RWPE2 (cell line): ENCODE measurements at regions not wholly inside any gene's neighbourhood (a gene's known extent, or its start where the extent isn't known, plus 50 kb on each side); places are given as distances from the start of the nearest gene placed in this dataset.

Source experiments
- ATAC-seq: fragments of 200-7000 bp; cut with Tn5 transposase; 3 replicates; pipeline ENCODE4 v1.9.1; 2021; ENCODE audit warnings: low read depth
- DNase-seq: peaks from one replicate; pipeline ENCODE4 v3.0.0-alpha.2; 2020; ENCODE audit warnings: low spot score
- H3K27ac ChIP-seq: fragments of 450-650 bp; 2 replicates; pipeline ENCODE4 v1.5.1; 2017; ENCODE audit warnings: mild to moderate bottlenecking; ENCODE audit not compliant: poor library complexity, severe bottlenecking
- H3K27me3 ChIP-seq: fragments of 250-450 bp; sonication (Bioruptor Pico); 2 replicates; pipeline ENCODE4 v1.5.1; 2021; ENCODE audit warnings: mild to moderate bottlenecking, moderate library complexity; ENCODE audit not compliant: insufficient read depth, poor library complexity, severe bottlenecking
- H3K36me3 ChIP-seq: fragments of 250-450 bp; sonication (Bioruptor Pico); 2 replicates; pipeline ENCODE4 v1.5.1; 2020; ENCODE audit warnings: low read depth, mild to moderate bottlenecking, moderate library complexity
- H3K4me1 ChIP-seq: fragments of 250-450 bp; sonication (Bioruptor Pico); 2 replicates; pipeline ENCODE4 v1.5.1; 2021; ENCODE audit warnings: mild to moderate bottlenecking, moderate library complexity; ENCODE audit not compliant: insufficient read depth, poor library complexity, severe bottlenecking
- H3K4me3 ChIP-seq: fragments of 250-450 bp; sonication (Bioruptor Pico); 2 replicates; pipeline ENCODE4 v1.5.1; 2021; ENCODE audit warnings: mild to moderate bottlenecking, moderate library complexity; ENCODE audit not compliant: severe bottlenecking
- H3K9me3 ChIP-seq: fragments of 250-450 bp; sonication (Bioruptor Pico); 2 replicates; pipeline ENCODE4 v1.5.1; 2021; ENCODE audit warnings: mild to moderate bottlenecking, moderate library complexity; ENCODE audit not compliant: severe bottlenecking
- TF ChIP-seq, protein P1 (sequence below): fragments of 450-650 bp; IDR thresholded peaks from one replicate; pipeline ENCODE4 v1.5.1; 2017; ENCODE audit warnings: mild to moderate bottlenecking, moderate library complexity; ENCODE audit not compliant: poor library complexity, severe bottlenecking

DNA sequence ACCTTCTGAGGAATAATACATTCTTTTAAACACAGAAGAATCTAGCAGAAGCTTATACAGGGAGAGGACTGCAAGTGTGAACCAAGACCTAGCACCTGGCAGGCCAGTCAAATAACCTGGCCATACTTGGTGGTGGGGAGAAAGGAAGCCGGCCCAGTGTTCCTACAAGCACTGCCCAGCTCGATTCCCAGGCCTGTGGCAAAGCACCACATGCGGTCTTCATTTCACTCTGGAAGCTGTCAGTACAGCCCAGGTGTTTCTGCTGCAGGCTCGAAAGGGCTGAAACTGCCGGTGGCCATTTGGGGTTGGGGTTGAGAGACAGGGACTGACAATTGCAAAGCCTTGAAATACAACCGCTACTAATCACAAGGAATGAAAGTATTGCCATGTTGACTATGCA is 50.8 kb upstream of the EGFR start:
- no peak overlapping the region for H3K4me3 ChIP-seq
- TF ChIP-seq, protein P1, sequence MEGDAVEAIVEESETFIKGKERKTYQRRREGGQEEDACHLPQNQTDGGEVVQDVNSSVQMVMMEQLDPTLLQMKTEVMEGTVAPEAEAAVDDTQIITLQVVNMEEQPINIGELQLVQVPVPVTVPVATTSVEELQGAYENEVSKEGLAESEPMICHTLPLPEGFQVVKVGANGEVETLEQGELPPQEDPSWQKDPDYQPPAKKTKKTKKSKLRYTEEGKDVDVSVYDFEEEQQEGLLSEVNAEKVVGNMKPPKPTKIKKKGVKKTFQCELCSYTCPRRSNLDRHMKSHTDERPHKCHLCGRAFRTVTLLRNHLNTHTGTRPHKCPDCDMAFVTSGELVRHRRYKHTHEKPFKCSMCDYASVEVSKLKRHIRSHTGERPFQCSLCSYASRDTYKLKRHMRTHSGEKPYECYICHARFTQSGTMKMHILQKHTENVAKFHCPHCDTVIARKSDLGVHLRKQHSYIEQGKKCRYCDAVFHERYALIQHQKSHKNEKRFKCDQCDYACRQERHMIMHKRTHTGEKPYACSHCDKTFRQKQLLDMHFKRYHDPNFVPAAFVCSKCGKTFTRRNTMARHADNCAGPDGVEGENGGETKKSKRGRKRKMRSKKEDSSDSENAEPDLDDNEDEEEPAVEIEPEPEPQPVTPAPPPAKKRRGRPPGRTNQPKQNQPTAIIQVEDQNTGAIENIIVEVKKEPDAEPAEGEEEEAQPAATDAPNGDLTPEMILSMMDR, result no peak
- H3K4me1 ChIP-seq, result peaks cover 40% of the 10 kb centered on the region
- peaks cover 10% of the 10 kb centered on the region for H3K9me3 ChIP-seq
- DNase-seq (no peak), ATAC-seq (no peak)
- H3K36me3 ChIP-seq, result peaks cover 1% of the 10 kb centered on the region; the same call in 1 of the 2 replicates
- H3K27me3 ChIP-seq, result no peaks in the 10 kb centered on the region
- H3K27ac ChIP-seq, result peak overlapping the region; percentile 97
